ENCODE measurements at regions not wholly inside any gene's neighbourhood (a gene's known extent, or its start where the extent isn't known, plus 50 kb on each side); places are given as distances from the start of the nearest gene placed in this dataset.

GRCh38 chr4:41430792-41431191 lies 107.2 kb upstream of the LIMCH1 start:
- Histone ChIP-seq H3K4me1 (ENCODE audit: control insufficient read depth in 2 of 2, insufficient read depth in 2 of 2, low read length in 1 of 2) (no peaks in the 10 kb centered on the region), H3K27ac (ENCODE audit: low read depth in 2 of 2, low read length in 1 of 2) (no peak overlapping the region)
- WGBS, 2 donors = 54 to 76% methylated on average over 1 of the region's 1 CpG

GRCh38 chr4:41431276-41431675 lies 106.7 kb upstream of the LIMCH1 start:
- Histone ChIP-seq H3K36me3 (ENCODE audit: control insufficient read depth in 2 of 2, insufficient read depth in 2 of 2, low read length in 1 of 2) (no peaks in the 10 kb centered on the region), H3K27me3 (ENCODE audit: control insufficient read depth in 1 of 2, insufficient read depth in 2 of 2, low read length in 2 of 2) (no peaks in the 10 kb centered on the region), H3K9me3 (ENCODE audit: control insufficient read depth in 2 of 2, insufficient read depth in 1 of 2, low read depth in 1 of 2, low read length in 1 of 2) (no peaks in the 10 kb centered on the region), H3K4me3 (ENCODE audit: low read depth in 1 of 2, low read length in 2 of 2) (no peak overlapping the region), H3K27ac (ENCODE audit: low read depth in 2 of 2, low read length in 1 of 2) (no peak overlapping the region), H3K4me1 (ENCODE audit: control insufficient read depth in 2 of 2, insufficient read depth in 2 of 2, low read length in 1 of 2) (no peaks in the 10 kb centered on the region)
- 89 to 90% methylated on average over 1 of the region's 1 CpG for WGBS, 2 donors

More at GRCh38 chr4:41430792-41431191, 107.2 kb upstream of the LIMCH1 start:
- H3K36me3 ChIP-seq (ENCODE audit: control insufficient read depth in 2 of 2, insufficient read depth in 2 of 2, low read length in 1 of 2) = no peaks in the 10 kb centered on the region
- no peak overlapping the region for H3K4me3 ChIP-seq (ENCODE audit: low read depth in 1 of 2, low read length in 2 of 2)
- H3K9me3 ChIP-seq (ENCODE audit: control insufficient read depth in 2 of 2, insufficient read depth in 1 of 2, low read depth in 1 of 2, low read length in 1 of 2) = no peaks in the 10 kb centered on the region
- H3K27me3 ChIP-seq (ENCODE audit: control insufficient read depth in 1 of 2, insufficient read depth in 2 of 2, low read length in 2 of 2) = no peaks in the 10 kb centered on the region

GRCh38 chr4:41432219-41432618 lies 105.7 kb upstream of the LIMCH1 start:
- Histone ChIP-seq H3K9me3 (ENCODE audit: control insufficient read depth in 2 of 2, insufficient read depth in 1 of 2, low read depth in 1 of 2, low read length in 1 of 2) (no peaks in the 10 kb centered on the region), H3K27me3 (ENCODE audit: control insufficient read depth in 1 of 2, insufficient read depth in 2 of 2, low read length in 2 of 2) (no peaks in the 10 kb centered on the region), H3K4me3 (ENCODE audit: low read depth in 1 of 2, low read length in 2 of 2) (no peak overlapping the region), H3K4me1 (ENCODE audit: control insufficient read depth in 2 of 2, insufficient read depth in 2 of 2, low read length in 1 of 2) (no peaks in the 10 kb centered on the region), H3K27ac (ENCODE audit: low read depth in 2 of 2, low read length in 1 of 2) (no peak overlapping the region), H3K36me3 (ENCODE audit: control insufficient read depth in 2 of 2, insufficient read depth in 2 of 2, low read length in 1 of 2) (no peaks in the 10 kb centered on the region)
- WGBS, 2 donors = 79 to 86% methylated on average over 2 of the region's 2 CpGs

GRCh38 chr4:41432881-41433280 lies 105.1 kb upstream of the LIMCH1 start:
- Histone ChIP-seq H3K4me1 (ENCODE audit: control insufficient read depth in 2 of 2, insufficient read depth in 2 of 2, low read length in 1 of 2) (no peaks in the 10 kb centered on the region), H3K4me3 (ENCODE audit: low read depth in 1 of 2, low read length in 2 of 2) (no peak overlapping the region)
- WGBS, 2 donors = 75 to 77% methylated on average over 5 of the region's 5 CpGs

GRCh38 chr4:41433361-41433760 lies 104.6 kb upstream of the LIMCH1 start:
- no peaks in the 10 kb centered on the region for H3K4me1 ChIP-seq (ENCODE audit: control insufficient read depth in 2 of 2, insufficient read depth in 2 of 2, low read length in 1 of 2)
- H3K9me3 ChIP-seq (ENCODE audit: control insufficient read depth in 2 of 2, insufficient read depth in 1 of 2, low read depth in 1 of 2, low read length in 1 of 2) = no peaks in the 10 kb centered on the region
- 79 to 86% methylated on average over 3 of the region's 3 CpGs for WGBS, 2 donors
- H3K4me3 ChIP-seq (ENCODE audit: low read depth in 1 of 2, low read length in 2 of 2) = no peak overlapping the region
- H3K27me3 ChIP-seq (ENCODE audit: control insufficient read depth in 1 of 2, insufficient read depth in 2 of 2, low read length in 2 of 2) = no peaks in the 10 kb centered on the region
- H3K27ac ChIP-seq (ENCODE audit: low read depth in 2 of 2, low read length in 1 of 2) = no peak overlapping the region
- no peaks in the 10 kb centered on the region for H3K36me3 ChIP-seq (ENCODE audit: control insufficient read depth in 2 of 2, insufficient read depth in 2 of 2, low read length in 1 of 2)

More at GRCh38 chr4:41432881-41433280, 105.1 kb upstream of the LIMCH1 start:
- Histone ChIP-seq H3K9me3 (ENCODE audit: control insufficient read depth in 2 of 2, insufficient read depth in 1 of 2, low read depth in 1 of 2, low read length in 1 of 2) (no peaks in the 10 kb centered on the region), H3K36me3 (ENCODE audit: control insufficient read depth in 2 of 2, insufficient read depth in 2 of 2, low read length in 1 of 2) (no peaks in the 10 kb centered on the region), H3K27ac (ENCODE audit: low read depth in 2 of 2, low read length in 1 of 2) (no peak overlapping the region), H3K27me3 (ENCODE audit: control insufficient read depth in 1 of 2, insufficient read depth in 2 of 2, low read length in 2 of 2) (no peaks in the 10 kb centered on the region)

DNA sequence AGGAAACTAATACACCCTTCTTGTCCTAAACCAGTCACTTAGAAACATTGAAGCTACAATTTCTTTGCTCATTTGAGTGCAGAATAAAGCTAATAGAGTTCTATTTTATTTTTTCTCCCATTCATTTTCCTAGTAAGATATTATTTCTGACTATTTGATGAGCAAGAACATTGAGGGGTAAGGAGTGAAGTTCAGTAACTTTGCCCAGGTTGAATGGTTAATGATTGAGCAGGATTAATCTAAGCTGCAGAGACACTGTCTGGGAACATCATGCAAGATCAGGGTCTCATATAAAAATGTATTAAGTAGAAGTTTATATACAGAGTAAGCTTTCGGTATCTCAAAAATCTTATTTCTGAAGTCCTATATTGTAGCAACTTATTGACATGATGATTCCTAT lies 102.4 kb upstream of the LIMCH1 start:
- no peak overlapping the region for H3K27ac ChIP-seq (ENCODE audit: low read depth in 2 of 2, low read length in 1 of 2)
- H3K36me3 ChIP-seq (ENCODE audit: control insufficient read depth in 2 of 2, insufficient read depth in 2 of 2, low read length in 1 of 2) = no peaks in the 10 kb centered on the region
- no peaks in the 10 kb centered on the region for H3K9me3 ChIP-seq (ENCODE audit: control insufficient read depth in 2 of 2, insufficient read depth in 1 of 2, low read depth in 1 of 2, low read length in 1 of 2)
- no peak overlapping the region for H3K4me3 ChIP-seq (ENCODE audit: low read depth in 1 of 2, low read length in 2 of 2)
- WGBS, 2 donors = 93 to 98% methylated on average over 1 of the region's 1 CpG
- H3K27me3 ChIP-seq (ENCODE audit: control insufficient read depth in 1 of 2, insufficient read depth in 2 of 2, low read length in 2 of 2) = no peaks in the 10 kb centered on the region
- H3K4me1 ChIP-seq (ENCODE audit: control insufficient read depth in 2 of 2, insufficient read depth in 2 of 2, low read length in 1 of 2) = peaks cover 0 to 3% of the 10 kb centered on the region in 2 donors

- Histone ChIP-seq H3K27me3 (ENCODE audit: control insufficient read depth in 1 of 2, insufficient read depth in 2 of 2, low read length in 2 of 2) (no peaks in the 10 kb centered on the region), H3K27ac (ENCODE audit: low read depth in 2 of 2, low read length in 1 of 2) (no peak overlapping the region), H3K4me1 (ENCODE audit: control insufficient read depth in 2 of 2, insufficient read depth in 2 of 2, low read length in 1 of 2) (peaks cover 0 to 3% of the 10 kb centered on the region in 2 donors), H3K36me3 (ENCODE audit: control insufficient read depth in 2 of 2, insufficient read depth in 2 of 2, low read length in 1 of 2) (no peaks in the 10 kb centered on the region), H3K4me3 (ENCODE audit: low read depth in 1 of 2, low read length in 2 of 2) (no peak overlapping the region), H3K9me3 (ENCODE audit: control insufficient read depth in 2 of 2, insufficient read depth in 1 of 2, low read depth in 1 of 2, low read length in 1 of 2) (no peaks in the 10 kb centered on the region)
- 69 to 72% methylated on average over 4 of the region's 4 CpGs for WGBS, 2 donors
Measured at GRCh38 chr4:41436419-41436818, 101.5 kb upstream of the LIMCH1 start.

- 26 to 46% methylated on average over 2 of the region's 2 CpGs for WGBS, 2 donors
- H3K27me3 ChIP-seq (ENCODE audit: control insufficient read depth in 1 of 2, insufficient read depth in 2 of 2, low read length in 2 of 2) = no peaks in the 10 kb centered on the region
Measured at GRCh38 chr4:41437111-41437536, 100.8 kb upstream of the LIMCH1 start.

DNA sequence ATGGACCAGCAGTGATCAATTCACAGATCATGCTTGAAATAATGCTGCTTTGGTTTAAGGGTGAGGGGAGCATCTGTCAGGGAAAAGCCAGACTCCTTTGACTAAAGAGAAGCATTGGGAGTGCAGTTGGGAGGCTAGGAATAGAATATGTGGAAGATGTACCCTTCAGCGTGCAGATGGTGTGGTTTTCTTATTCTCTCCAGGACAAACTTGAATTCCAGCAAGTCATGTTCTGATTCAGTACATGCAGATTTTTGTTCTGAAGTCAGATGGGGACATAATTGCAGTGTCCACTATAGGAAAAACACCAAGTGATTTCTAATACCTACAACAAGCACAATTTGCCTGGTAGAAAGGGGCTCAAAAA lies 99.0 kb upstream of the LIMCH1 start:
- Histone ChIP-seq H3K27me3 (ENCODE audit: control insufficient read depth in 1 of 2, insufficient read depth in 2 of 2, low read length in 2 of 2) (no peaks in the 10 kb centered on the region), H3K36me3 (ENCODE audit: control insufficient read depth in 2 of 2, insufficient read depth in 2 of 2, low read length in 1 of 2) (no peaks in the 10 kb centered on the region), H3K4me3 (ENCODE audit: low read depth in 1 of 2, low read length in 2 of 2) (no peak overlapping the region), H3K9me3 (ENCODE audit: control insufficient read depth in 2 of 2, insufficient read depth in 1 of 2, low read depth in 1 of 2, low read length in 1 of 2) (no peaks in the 10 kb centered on the region), H3K27ac (ENCODE audit: low read depth in 2 of 2, low read length in 1 of 2) (no peak overlapping the region), H3K4me1 (ENCODE audit: control insufficient read depth in 2 of 2, insufficient read depth in 2 of 2, low read length in 1 of 2) (peaks cover 0 to 3% of the 10 kb centered on the region in 2 donors)
- 92 to 96% methylated on average over 1 of the region's 1 CpG for WGBS, 2 donors

More at GRCh38 chr4:41437111-41437536, 100.8 kb upstream of the LIMCH1 start:
- H3K36me3 ChIP-seq (ENCODE audit: control insufficient read depth in 2 of 2, insufficient read depth in 2 of 2, low read length in 1 of 2) = no peaks in the 10 kb centered on the region
- H3K9me3 ChIP-seq (ENCODE audit: control insufficient read depth in 2 of 2, insufficient read depth in 1 of 2, low read depth in 1 of 2, low read length in 1 of 2) = no peaks in the 10 kb centered on the region
- no peak overlapping the region for H3K4me3 ChIP-seq (ENCODE audit: low read depth in 1 of 2, low read length in 2 of 2)
- H3K27ac ChIP-seq (ENCODE audit: low read depth in 2 of 2, low read length in 1 of 2) = no peak overlapping the region
- peaks cover 0 to 3% of the 10 kb centered on the region in 2 donors for H3K4me1 ChIP-seq (ENCODE audit: control insufficient read depth in 2 of 2, insufficient read depth in 2 of 2, low read length in 1 of 2)

- no peaks in the 10 kb centered on the region for H3K36me3 ChIP-seq (ENCODE audit: control insufficient read depth in 2 of 2, insufficient read depth in 2 of 2, low read length in 1 of 2)
- no peaks in the 10 kb centered on the region for H3K9me3 ChIP-seq (ENCODE audit: control insufficient read depth in 2 of 2, insufficient read depth in 1 of 2, low read depth in 1 of 2, low read length in 1 of 2)
- H3K27ac ChIP-seq (ENCODE audit: low read depth in 2 of 2, low read length in 1 of 2) = no peak overlapping the region
- peaks cover 0 to 3% of the 10 kb centered on the region in 2 donors for H3K4me1 ChIP-seq (ENCODE audit: control insufficient read depth in 2 of 2, insufficient read depth in 2 of 2, low read length in 1 of 2)
- no peaks in the 10 kb centered on the region for H3K27me3 ChIP-seq (ENCODE audit: control insufficient read depth in 1 of 2, insufficient read depth in 2 of 2, low read length in 2 of 2)
- H3K4me3 ChIP-seq (ENCODE audit: low read depth in 1 of 2, low read length in 2 of 2) = no peak overlapping the region
Measured at GRCh38 chr4:41442810-41443209, 95.1 kb upstream of the LIMCH1 start.
